Activated CD8-positive, alpha-beta memory T cell treated with anti-CD3 and anti-CD28 coated beads for 4 hours (primary cell): ENCODE measurements at regions not wholly inside any gene's neighbourhood (a gene's known extent, or its start where the extent isn't known, plus 50 kb on each side); places are given as distances from the start of the nearest gene placed in this dataset.

Source experiments
- DNase-seq, 2 donors: peaks; one replicate each; pipeline ENCODE4 v3.0.0-alpha.2; 2020; ENCODE audit warnings: low read depth in 2 of 2

GRCh38 chr1:232282498-232282897, 347.4 kb downstream of the SIPA1L2 start:
- no peak for DNase-seq

- DNase-seq = no peak
Observed at GRCh38 chr1:232280910-232281309, 349.0 kb downstream of the SIPA1L2 start.

- no peak for DNase-seq
Observed at GRCh38 chr1:232279909-232280400, 350.0 kb downstream of the SIPA1L2 start.

DNA sequence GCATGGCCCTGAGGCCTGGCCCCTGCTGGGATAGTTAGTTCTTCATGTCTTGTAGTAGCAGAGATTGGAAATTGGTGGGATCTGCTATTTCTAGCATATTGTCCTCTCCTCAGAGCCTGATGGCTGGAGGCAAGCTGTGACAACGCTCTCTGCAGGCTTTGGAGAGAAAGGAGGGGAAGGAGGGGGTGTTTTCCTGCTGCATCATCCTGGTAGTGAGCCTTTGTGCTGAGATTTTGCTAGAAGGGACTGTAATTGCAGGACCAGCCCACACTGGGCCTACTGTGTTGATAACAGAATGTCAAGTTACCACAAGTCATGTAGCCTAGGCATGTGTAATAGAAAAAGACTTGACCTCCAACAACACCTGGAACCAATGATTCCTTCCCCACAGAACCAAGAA, 351.0 kb downstream of the SIPA1L2 start:
- DNase-seq = no peak

GRCh38 chr1:232276651-232277050, 353.3 kb downstream of the SIPA1L2 start:
- DNase-seq = no peak

DNA sequence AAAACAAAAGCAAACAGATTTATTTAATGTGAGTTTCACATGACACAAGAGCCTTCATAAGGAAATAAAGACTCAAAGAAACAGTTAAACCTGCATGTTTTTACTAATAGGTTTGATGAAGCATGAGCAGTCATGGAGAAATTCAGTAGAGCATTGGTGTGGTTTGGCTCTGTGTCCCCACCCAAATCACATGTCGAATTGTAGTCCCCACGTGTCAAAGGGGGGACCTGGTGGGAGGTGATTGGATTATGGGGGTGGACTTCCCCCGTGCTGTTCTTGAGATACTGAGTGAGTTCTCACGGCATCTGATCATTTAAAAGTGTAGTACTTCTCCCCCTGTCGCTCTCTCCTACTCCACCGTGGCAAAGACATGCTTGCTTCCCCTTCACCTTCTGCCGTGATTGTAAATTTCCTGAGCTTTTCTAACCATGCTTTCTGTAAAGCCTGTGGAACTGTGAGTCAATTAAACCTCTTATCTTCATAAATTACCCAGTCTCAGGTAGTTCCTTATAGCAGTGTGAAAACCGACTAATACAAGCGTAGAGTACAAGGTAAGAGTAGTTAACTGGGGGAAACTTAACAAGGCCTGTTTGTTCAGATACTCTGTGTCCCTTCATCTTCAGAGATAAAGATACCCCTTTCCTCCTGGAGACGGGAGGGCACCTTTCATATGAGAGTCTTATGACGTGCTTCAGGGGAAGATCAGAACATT, 354.8 kb downstream of the SIPA1L2 start:
- DNase-seq = no peak

- no peak for DNase-seq
Observed at GRCh38 chr1:232274236-232274855, 355.6 kb downstream of the SIPA1L2 start.

DNA sequence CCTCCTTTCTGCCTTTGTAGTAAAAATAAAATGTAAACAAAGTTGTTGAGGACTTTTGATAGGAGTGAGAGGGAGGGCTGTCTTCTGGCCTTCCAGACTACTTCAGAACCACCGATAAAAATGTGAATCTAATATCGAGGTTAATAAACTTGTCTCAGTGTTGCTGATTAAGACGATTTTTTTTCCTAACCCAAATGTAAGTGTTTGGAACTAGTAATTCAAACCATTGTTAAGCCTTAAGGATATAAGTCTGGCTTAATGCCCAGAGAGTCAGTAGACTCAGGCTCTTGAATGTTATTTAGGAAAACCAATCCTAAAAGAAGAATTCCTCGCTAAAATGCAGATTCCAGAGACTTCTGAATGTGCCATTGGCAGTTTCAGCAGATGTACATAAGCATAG, 356.9 kb downstream of the SIPA1L2 start:
- no peak for DNase-seq

GRCh38 chr1:232271991-232272589, 357.8 kb downstream of the SIPA1L2 start:
- DNase-seq = no peak

- no peak for DNase-seq
Observed at GRCh38 chr1:232271299-232271698, 358.6 kb downstream of the SIPA1L2 start.

GRCh38 chr1:232269988-232270387, 359.9 kb downstream of the SIPA1L2 start:
- no peak for DNase-seq

- DNase-seq = no peak
Observed at GRCh38 chr1:232267837-232268598, 361.9 kb downstream of the SIPA1L2 start.

DNA sequence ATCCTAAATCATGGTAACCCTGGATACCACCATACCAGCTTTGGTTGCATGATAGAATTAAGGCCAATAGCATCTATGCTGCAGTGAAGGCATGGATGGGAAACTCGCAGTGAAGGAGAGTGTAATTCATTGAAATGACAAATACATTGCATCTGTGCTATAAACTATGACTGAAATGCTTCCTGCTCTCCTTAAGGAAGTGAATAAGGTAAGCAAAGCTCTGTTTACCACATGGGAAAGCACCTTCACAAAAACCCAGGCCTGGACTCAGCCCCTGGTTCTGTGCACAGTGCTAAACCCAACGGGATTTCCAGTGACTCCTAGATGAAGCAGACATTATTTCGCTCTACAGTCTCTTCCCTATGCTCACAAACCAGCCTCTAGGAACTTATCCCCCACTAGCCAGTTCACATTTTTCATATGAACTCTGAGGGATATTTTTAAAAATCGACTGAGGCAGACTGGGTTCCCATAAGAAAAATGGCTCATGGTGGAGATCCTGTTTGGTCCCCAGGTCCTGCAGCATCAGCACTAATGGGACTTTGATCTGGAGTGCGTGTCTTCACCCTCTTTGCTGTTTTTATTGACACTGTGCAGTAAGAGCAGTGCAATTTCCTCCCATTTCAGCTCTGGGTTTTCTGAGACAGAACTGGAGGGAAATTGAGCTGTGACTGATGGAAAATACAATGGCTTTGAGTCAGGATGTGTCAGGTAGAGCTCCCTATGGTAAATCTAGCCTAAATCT, 362.7 kb downstream of the SIPA1L2 start:
- no peak for DNase-seq

DNA sequence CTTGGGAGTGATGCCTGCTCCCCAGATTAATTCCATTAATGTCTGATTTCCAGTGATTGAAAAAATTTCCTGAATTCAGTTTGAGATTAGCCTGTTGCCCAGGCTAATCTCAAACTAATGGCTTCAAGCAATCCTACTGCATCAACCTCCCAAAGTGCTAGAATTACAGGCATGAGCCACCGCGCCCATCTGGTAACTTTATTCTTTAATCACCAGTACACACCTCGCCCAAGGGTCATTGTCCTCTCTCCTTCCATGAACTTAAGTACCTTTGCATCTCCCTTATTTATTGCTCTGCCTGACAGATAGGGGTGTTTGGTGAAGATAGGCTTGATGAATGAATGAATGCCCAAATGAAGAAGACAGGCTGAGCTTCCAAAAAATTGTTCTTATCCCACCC, 366.5 kb downstream of the SIPA1L2 start:
- no peak for DNase-seq

GRCh38 chr1:232262991-232263390, 366.9 kb downstream of the SIPA1L2 start:
- no peak for DNase-seq

GRCh38 chr1:232260861-232261260, 369.1 kb downstream of the SIPA1L2 start:
- DNase-seq = no peak

- no peak for DNase-seq
Observed at GRCh38 chr1:232260045-232260444, 369.9 kb downstream of the SIPA1L2 start.

GRCh38 chr1:232259333-232259732, 370.6 kb downstream of the SIPA1L2 start:
- no peak for DNase-seq

DNA sequence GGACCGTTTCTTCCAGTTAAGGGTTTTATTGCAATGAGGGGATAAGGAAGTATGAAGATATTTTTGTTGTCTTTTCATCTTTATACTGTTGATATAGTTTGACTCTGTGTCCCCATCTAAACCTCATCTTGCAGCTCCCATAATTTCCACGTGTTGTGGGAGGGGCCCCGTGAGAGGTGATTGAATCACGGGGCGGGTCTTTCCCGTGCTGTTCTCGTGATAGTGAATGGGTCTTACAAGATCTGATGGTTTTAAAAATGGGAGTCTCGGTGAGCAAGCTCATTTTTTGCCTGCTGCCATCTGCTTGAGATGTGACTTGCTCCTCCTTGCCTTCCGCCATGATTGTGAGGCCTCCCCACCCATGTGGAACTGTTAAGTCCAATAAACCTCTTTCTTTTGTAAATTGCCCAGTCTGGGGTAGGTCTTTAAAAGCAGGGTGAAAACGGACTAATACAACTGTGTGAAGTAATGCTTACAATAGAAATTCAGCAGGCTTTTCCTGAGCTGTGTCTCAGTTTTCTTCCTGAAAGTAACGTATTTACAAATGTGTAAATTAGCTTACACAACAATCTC, 377.3 kb downstream of the SIPA1L2 start:
- DNase-seq = no peak

GRCh38 chr1:232250838-232251237, 379.1 kb downstream of the SIPA1L2 start:
- DNase-seq = no peak
